ENCODE measurements at regions not wholly inside any gene's neighbourhood (a gene's known extent, or its start where the extent isn't known, plus 50 kb on each side); places are given as distances from the start of the nearest gene placed in this dataset.

GRCh38 chr14:97077253-97077653 lies 280.1 kb downstream of the VRK1 start:
- no peak for DNase-seq (ENCODE audit: low read depth)
- Histone ChIP-seq H3K4me3 (ENCODE audit: low read depth, low read length) (no peak overlapping the region), H3K27me3 (ENCODE audit: control insufficient read depth, insufficient read depth, low read length) (no peaks in the 10 kb centered on the region), H3K36me3 (ENCODE audit: control insufficient read depth, insufficient read depth, low read length) (no peaks in the 10 kb centered on the region)
- ChIA-PET CTCF (no interaction called here), POLR2A (no interaction called here)
- no peak for TF ChIP-seq CTCF (IDR thresholded peaks at IDR 0.05; ENCODE audit: insufficient read depth, low read depth, low read length)

GRCh38 chr14:97077687-97078086 lies 280.5 kb downstream of the VRK1 start:
- POLR2A ChIA-PET, result no interaction called here
- Histone ChIP-seq H3K27me3 (ENCODE audit: control insufficient read depth, insufficient read depth, low read length) (no peaks in the 10 kb centered on the region), H3K36me3 (ENCODE audit: control insufficient read depth, insufficient read depth, low read length) (no peaks in the 10 kb centered on the region), H3K4me3 (ENCODE audit: low read depth, low read length) (no peak overlapping the region)
- DNase-seq (ENCODE audit: low read depth), result no peak
- CTCF ChIA-PET, result no interaction called here
- no peak for TF ChIP-seq CTCF (IDR thresholded peaks at IDR 0.05; ENCODE audit: insufficient read depth, low read depth, low read length)

GRCh38 chr14:97080991-97081390 lies 283.8 kb downstream of the VRK1 start:
- POLR2A ChIA-PET, result no interaction called here
- no peak for TF ChIP-seq CTCF (IDR thresholded peaks at IDR 0.05; ENCODE audit: insufficient read depth, low read depth, low read length)

GRCh38 chr14:97095269-97095668 lies 298.1 kb downstream of the VRK1 start:
- Histone ChIP-seq H3K27me3 (ENCODE audit: control insufficient read depth, insufficient read depth, low read length) (no peaks in the 10 kb centered on the region), H3K36me3 (ENCODE audit: control insufficient read depth, insufficient read depth, low read length) (no peaks in the 10 kb centered on the region), H3K4me3 (ENCODE audit: low read depth, low read length) (no peak overlapping the region)
- ChIA-PET CTCF (no interaction called here), POLR2A (no interaction called here)
- no peak for DNase-seq (ENCODE audit: low read depth)
- TF ChIP-seq CTCF (IDR thresholded peaks at IDR 0.05; ENCODE audit: insufficient read depth, low read depth, low read length), result no peak

More at GRCh38 chr14:97080991-97081390, 283.8 kb downstream of the VRK1 start:
- CTCF ChIA-PET, result no interaction called here
- Histone ChIP-seq H3K4me3 (ENCODE audit: low read depth, low read length) (no peak overlapping the region), H3K36me3 (ENCODE audit: control insufficient read depth, insufficient read depth, low read length) (no peaks in the 10 kb centered on the region), H3K27me3 (ENCODE audit: control insufficient read depth, insufficient read depth, low read length) (no peaks in the 10 kb centered on the region)
- DNase-seq (ENCODE audit: low read depth), result no peak

DNA sequence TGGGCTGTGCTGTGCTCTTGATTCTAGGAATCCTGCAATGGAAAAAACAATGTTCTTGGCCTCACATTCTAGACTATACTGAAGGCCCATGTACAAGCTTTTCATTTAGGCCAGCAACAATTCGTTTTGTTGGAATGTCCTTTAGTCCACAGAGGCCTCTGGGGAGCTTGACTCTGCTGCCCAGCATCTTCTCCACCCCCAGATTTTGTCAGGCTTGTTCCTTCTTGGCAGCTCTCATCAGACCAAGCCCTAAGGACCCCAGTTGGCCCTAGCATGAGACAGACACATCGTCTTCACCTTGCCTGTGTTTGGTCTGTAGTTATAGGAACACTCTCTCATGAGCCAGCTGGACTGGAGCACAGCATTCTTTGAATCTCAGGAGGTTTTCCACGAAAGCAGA lies 300.1 kb downstream of the VRK1 start:
- no peaks in the 10 kb centered on the region for H3K27me3 ChIP-seq (ENCODE audit: control insufficient read depth, insufficient read depth, low read length)
- ChIA-PET POLR2A (no interaction called here), CTCF (no interaction called here)
- H3K36me3 ChIP-seq (ENCODE audit: control insufficient read depth, insufficient read depth, low read length), result no peaks in the 10 kb centered on the region
- no peak for TF ChIP-seq CTCF (IDR thresholded peaks at IDR 0.05; ENCODE audit: insufficient read depth, low read depth, low read length)
- no peak for DNase-seq (ENCODE audit: low read depth)
- no peak overlapping the region for H3K4me3 ChIP-seq (ENCODE audit: low read depth, low read length)
